HEK293T (cell line): ENCODE measurements at regions not wholly inside any gene's neighbourhood (a gene's known extent, or its start where the extent isn't known, plus 50 kb on each side); places are given as distances from the start of the nearest gene placed in this dataset.

Experiments
- BHLHE40 ChIP-seq: fragments of 450-650 bp; IDR thresholded peaks from 2 replicates; pipeline ENCODE4 v1.6.1; 2016; ENCODE audit warnings: mild to moderate bottlenecking, moderate library complexity, borderline replicate concordance
- CTBP1 ChIP-seq: fragments of 450-650 bp; IDR thresholded peaks from 2 replicates; pipeline ENCODE4 v1.6.1; 2016; ENCODE audit warnings: borderline replicate concordance
- FOXK2 ChIP-seq: fragments of 450-650 bp; IDR thresholded peaks from 2 replicates; pipeline ENCODE4 v1.6.1; 2016; ENCODE audit warnings: mild to moderate bottlenecking
- LEF1 ChIP-seq: fragments of 450-650 bp; IDR thresholded peaks from 2 replicates; pipeline ENCODE4 v1.6.1; 2017; ENCODE audit warnings: mild to moderate bottlenecking, borderline replicate concordance
- TF ChIP-seq, protein P1 (sequence below): fragments of 450-650 bp; IDR thresholded peaks from 2 replicates; pipeline ENCODE4 v1.6.1; 2016

DNA sequence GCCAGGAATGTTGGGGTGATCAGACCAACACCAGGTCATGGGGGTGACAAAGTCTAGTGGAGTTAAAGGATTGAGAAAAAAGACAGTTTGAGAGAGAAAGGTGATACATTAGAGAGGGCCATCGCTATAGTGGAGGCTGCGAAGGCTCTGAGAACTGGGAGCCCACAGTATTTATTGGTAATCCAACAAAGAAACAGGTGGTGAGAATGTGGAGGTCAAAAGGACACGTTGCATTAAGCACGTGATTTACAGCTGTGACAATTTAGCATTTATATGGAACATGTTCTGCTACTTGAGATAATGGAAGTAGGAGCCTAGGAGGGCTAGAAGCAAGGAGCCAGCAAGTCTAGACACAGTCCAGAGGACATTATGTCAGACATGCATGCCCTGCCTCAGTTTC is 2086.5 kb upstream of the C9orf72 start:
- TF ChIP-seq BHLHE40: no peak
- TF ChIP-seq, protein P1, sequence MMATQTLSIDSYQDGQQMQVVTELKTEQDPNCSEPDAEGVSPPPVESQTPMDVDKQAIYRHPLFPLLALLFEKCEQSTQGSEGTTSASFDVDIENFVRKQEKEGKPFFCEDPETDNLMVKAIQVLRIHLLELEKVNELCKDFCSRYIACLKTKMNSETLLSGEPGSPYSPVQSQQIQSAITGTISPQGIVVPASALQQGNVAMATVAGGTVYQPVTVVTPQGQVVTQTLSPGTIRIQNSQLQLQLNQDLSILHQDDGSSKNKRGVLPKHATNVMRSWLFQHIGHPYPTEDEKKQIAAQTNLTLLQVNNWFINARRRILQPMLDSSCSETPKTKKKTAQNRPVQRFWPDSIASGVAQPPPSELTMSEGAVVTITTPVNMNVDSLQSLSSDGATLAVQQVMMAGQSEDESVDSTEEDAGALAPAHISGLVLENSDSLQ: no peak
- TF ChIP-seq LEF1: no peak
- TF ChIP-seq CTBP1: no peak
- no peak for TF ChIP-seq FOXK2
